SK-N-MC (cell line): ENCODE measurements at regions not wholly inside any gene's neighbourhood (a gene's known extent, or its start where the extent isn't known, plus 50 kb on each side); places are given as distances from the start of the nearest gene placed in this dataset.

ENCODE experiments used
- EZH2 ChIP-seq: fragments of 200-600 bp; sonication (generic); IDR thresholded peaks from one replicate; pipeline ENCODE4 v1.6.1; 2017; ENCODE audit warnings: antibody characterized with exemption
- POLR2AphosphoS5 ChIP-seq: IDR thresholded peaks from 2 replicates; pipeline ENCODE4 v1.6.1; 2012; ENCODE audit warnings: mild to moderate bottlenecking, low read depth, low read length, borderline replicate concordance

DNA sequence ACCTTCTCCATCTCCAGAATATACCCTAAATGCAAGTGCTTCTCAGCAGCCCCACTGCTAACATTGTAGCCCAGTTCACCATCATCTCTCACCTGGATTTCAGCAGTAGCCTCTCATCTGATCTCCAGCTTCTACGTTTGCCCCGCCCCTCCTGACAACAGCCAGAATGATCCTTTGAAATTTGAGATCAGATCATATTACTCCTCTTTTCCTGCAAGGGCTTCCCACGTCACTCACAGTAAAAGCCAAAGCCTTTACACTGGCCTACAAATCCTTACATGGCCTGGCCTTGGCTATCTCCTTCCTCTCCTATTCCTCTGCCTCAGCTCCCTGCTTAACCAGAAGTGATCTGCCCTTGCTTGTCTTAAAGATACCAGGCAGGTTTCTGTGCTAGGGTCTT, 94.3 kb upstream of the NBEA start:
- no peak for TF ChIP-seq POLR2AphosphoS5
- no peak for TF ChIP-seq EZH2
